A673 (cell line): ENCODE measurements at regions not wholly inside any gene's neighbourhood (a gene's known extent, or its start where the extent isn't known, plus 50 kb on each side); places are given as distances from the start of the nearest gene placed in this dataset.

Experiments used
- EZH2 ChIP-seq: fragments of 200-600 bp; sonication (generic); IDR thresholded peaks from 2 replicates; pipeline ENCODE4 v1.6.1; 2017; ENCODE audit warnings: borderline replicate concordance, low read depth, mild to moderate bottlenecking, mixed read lengths, antibody characterized with exemption, low read length; ENCODE audit not compliant: poor library complexity, severe bottlenecking
- TF ChIP-seq, protein P1 (sequence below): fragments of 300-800, 200-600 bp; sonication (generic); conservative IDR thresholded peaks from 2 replicates; pipeline ENCODE4 v1.5.1; 2017; ENCODE audit warnings: low read depth, mild to moderate bottlenecking, antibody characterized with exemption, low read length, moderate library complexity, mixed read lengths

DNA sequence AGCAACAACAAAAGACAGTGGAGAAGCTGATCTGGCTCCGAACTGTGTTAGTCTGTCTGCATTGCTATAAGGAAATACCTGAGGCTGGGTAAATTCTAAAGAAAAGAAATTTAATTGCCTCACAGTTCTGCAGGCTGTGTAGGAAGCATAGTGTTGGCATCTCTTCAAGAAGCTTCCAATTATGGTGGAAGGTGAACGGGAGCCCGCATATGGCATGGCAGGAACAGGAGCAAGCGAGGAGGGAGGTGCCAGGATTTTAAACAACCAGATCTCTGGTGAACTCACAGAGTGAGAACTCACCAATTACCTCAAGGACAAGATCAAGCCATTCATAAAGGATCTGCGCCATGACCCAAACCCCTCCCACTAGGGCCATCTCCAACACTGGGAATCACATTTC lies 293.5 kb downstream of the SMOC2 start:
- TF ChIP-seq, protein P1, sequence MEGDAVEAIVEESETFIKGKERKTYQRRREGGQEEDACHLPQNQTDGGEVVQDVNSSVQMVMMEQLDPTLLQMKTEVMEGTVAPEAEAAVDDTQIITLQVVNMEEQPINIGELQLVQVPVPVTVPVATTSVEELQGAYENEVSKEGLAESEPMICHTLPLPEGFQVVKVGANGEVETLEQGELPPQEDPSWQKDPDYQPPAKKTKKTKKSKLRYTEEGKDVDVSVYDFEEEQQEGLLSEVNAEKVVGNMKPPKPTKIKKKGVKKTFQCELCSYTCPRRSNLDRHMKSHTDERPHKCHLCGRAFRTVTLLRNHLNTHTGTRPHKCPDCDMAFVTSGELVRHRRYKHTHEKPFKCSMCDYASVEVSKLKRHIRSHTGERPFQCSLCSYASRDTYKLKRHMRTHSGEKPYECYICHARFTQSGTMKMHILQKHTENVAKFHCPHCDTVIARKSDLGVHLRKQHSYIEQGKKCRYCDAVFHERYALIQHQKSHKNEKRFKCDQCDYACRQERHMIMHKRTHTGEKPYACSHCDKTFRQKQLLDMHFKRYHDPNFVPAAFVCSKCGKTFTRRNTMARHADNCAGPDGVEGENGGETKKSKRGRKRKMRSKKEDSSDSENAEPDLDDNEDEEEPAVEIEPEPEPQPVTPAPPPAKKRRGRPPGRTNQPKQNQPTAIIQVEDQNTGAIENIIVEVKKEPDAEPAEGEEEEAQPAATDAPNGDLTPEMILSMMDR, result no peak
- TF ChIP-seq EZH2, result no peak
